ENCODE measurements at regions not wholly inside any gene's neighbourhood (a gene's known extent, or its start where the extent isn't known, plus 50 kb on each side); places are given as distances from the start of the nearest gene placed in this dataset.

DNA sequence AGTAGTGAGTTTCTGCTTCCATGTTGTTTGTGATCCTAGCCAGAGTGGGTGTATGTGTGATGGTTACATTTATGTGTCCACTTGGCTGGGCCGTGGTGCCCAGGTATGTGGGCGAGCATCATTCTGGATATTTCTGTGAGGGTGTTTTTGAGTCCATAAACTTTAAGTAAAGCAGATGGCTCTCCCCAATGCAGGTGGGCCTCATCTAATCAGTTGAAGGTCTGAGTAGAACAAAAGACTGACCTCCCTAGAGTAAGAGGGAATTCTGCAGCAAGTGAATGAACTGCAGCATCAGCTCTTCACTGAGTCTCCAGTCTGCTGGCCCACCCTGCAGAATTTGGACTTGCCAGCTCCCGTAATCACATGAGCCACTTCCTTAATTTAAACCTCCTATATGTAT, 571.9 kb downstream of the ACTR3B start:
- H3K27me3 ChIP-seq (ENCODE audit: insufficient read depth, low read length): no peaks in the 10 kb centered on the region
- no peaks in the 10 kb centered on the region for H3K36me3 ChIP-seq (ENCODE audit: insufficient read depth, low read length)
- H2AFZ ChIP-seq (ENCODE audit: low read depth, low read length): no peak overlapping the region
- no peak overlapping the region for H3K4me3 ChIP-seq (ENCODE audit: low read length)
- H3K4me1 ChIP-seq (ENCODE audit: insufficient read depth, low read length): no peaks in the 10 kb centered on the region
- no peaks in the 10 kb centered on the region for H3K9me3 ChIP-seq (ENCODE audit: low read length)

DNA sequence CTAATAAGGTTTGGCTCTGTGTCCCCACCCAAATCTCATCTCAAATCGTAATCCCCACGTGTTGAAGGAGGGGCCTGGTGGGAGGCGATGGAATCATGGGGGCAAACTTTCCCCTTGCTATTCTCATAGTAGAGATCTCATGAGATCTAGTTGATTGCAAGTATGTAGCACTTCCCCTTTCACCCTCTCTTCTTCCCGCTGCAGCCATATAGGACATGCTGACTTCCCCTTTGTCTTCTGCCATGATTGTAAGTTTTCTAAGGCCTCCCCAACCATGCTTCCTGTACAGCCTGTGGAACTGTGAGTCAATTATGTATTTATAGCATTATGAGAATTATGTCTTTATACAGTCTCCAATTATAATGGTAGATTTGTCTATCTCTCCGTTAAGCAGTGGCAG, 594.5 kb downstream of the ACTR3B start:
- no peaks in the 10 kb centered on the region for H3K36me3 ChIP-seq (ENCODE audit: insufficient read depth, low read length)
- H3K27me3 ChIP-seq (ENCODE audit: insufficient read depth, low read length): no peaks in the 10 kb centered on the region
- no peaks in the 10 kb centered on the region for H3K9me3 ChIP-seq (ENCODE audit: low read length)
- H2AFZ ChIP-seq (ENCODE audit: low read depth, low read length): no peak overlapping the region
- no peak overlapping the region for H3K4me3 ChIP-seq (ENCODE audit: low read length)
- H3K4me1 ChIP-seq (ENCODE audit: insufficient read depth, low read length): no peaks in the 10 kb centered on the region

DNA sequence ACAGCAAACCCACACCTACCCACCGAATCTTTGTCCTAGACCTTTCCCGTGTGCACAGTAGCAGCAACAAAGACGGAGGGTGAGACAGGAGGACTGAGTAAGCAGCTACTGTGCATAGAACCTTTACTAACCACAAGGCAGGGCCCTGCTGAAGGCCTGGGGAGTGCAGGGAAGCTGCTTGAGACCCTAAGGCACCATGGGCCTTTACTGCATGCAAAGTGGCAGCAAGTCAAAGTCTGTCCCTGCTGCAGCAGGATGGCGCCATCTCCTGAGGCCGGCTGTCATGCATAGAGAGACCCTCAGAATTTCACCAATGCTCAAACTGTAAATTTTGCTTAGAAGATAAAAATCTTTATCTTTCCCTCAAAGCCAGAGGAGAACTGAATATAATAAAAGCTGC, 610.5 kb downstream of the ACTR3B start:
- Histone ChIP-seq H3K9me3 (ENCODE audit: low read length) (no peaks in the 10 kb centered on the region), H3K4me3 (ENCODE audit: low read length) (no peak overlapping the region), H3K4me1 (ENCODE audit: insufficient read depth, low read length) (no peaks in the 10 kb centered on the region), H2AFZ (ENCODE audit: low read depth, low read length) (no peak overlapping the region), H3K36me3 (ENCODE audit: insufficient read depth, low read length) (no peaks in the 10 kb centered on the region), H3K27me3 (ENCODE audit: insufficient read depth, low read length) (no peaks in the 10 kb centered on the region)

DNA sequence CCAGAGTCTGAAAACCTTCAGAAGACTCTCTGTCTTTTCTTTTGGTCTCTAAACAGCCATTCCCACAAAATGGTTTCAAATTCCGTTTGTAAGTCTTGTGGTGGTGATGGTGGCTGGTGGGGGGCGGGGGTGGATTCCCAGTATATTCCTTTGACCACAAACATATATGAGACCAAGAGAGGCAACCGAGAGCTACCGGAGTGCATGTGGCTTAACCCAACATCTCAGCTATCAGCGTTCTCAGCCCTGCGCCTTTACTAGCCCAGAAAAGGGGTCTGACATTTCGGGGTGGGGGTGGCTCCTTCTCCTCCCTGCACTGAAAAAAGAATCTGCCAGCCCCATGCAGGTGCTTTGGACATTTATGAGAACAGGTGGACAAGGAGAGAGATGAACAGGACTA, 621.1 kb downstream of the ACTR3B start:
- Histone ChIP-seq H2AFZ (ENCODE audit: low read depth, low read length) (no peak overlapping the region), H3K27me3 (ENCODE audit: insufficient read depth, low read length) (peaks cover 6% of the 10 kb centered on the region), H3K4me1 (ENCODE audit: insufficient read depth, low read length) (no peaks in the 10 kb centered on the region), H3K36me3 (ENCODE audit: insufficient read depth, low read length) (no peaks in the 10 kb centered on the region), H3K4me3 (ENCODE audit: low read length) (no peak overlapping the region), H3K9me3 (ENCODE audit: low read length) (no peaks in the 10 kb centered on the region)

DNA sequence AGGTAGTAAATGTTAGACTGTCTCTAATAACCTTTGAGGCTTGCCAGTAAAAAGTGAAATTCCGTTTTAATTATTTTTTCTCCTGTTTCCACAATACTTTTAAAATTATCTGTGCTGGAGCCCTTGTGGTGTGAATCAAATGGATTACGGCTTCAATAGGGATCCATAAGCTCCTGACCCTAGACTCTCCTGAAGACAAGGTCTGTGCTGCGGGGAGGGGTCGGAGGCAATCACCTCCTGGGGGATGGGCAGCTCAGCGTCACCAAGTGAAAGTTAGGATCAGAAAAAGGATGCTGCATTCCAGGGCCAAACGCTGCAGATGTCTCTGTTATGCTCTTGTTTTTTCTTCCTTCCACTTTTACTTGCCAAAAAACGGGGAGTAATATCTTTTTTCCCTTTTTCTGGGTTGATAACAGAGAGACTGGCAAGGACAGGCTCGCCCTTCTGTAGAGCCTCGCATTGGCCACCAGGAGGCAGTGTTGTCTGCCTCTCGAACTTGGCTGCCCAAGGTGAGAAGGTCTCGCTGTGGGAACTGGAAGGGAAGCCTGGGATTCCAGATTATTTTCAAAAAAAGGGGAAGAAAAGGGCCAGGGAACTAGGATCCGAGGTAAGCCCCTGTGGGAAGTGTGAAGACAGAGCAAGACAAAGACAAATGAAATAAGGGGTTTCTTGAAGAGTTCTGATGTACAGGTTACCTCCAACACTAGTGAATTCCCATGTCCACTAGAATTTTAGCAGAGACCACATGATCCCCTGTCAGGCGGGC, 621.9 kb downstream of the ACTR3B start:
- peaks cover 6% of the 10 kb centered on the region for H3K27me3 ChIP-seq (ENCODE audit: insufficient read depth, low read length)
- H3K36me3 ChIP-seq (ENCODE audit: insufficient read depth, low read length): no peaks in the 10 kb centered on the region
- H3K9me3 ChIP-seq (ENCODE audit: low read length): no peaks in the 10 kb centered on the region
- no peak overlapping the region for H3K4me3 ChIP-seq (ENCODE audit: low read length)
- no peak overlapping the region for H2AFZ ChIP-seq (ENCODE audit: low read depth, low read length)
- H3K4me1 ChIP-seq (ENCODE audit: insufficient read depth, low read length): no peaks in the 10 kb centered on the region

DNA sequence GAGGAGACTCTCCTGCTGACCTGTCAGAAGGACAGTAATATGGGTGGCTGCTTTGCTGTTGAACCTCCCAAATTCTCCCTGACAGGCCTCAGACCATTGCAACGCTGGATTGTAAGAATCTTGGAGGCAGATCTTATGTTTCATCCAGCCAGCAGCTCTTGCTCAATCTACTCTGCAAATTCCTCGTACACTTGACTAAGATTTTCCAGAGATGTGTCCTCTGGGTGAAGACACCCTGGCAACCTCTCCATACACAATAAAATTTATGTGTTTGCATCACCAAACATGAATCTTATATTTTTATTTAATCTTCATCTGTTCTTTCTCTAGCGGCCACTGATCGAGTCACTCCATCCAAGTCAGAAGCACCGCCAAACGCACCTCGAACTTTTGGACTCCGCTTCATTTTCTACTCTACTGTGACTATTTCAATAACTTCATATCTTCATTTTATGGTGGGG, 623.1 kb downstream of the ACTR3B start:
- Histone ChIP-seq H3K36me3 (ENCODE audit: insufficient read depth, low read length) (no peaks in the 10 kb centered on the region), H2AFZ (ENCODE audit: low read depth, low read length) (no peak overlapping the region), H3K4me3 (ENCODE audit: low read length) (no peak overlapping the region), H3K9me3 (ENCODE audit: low read length) (no peaks in the 10 kb centered on the region), H3K4me1 (ENCODE audit: insufficient read depth, low read length) (no peaks in the 10 kb centered on the region), H3K27me3 (ENCODE audit: insufficient read depth, low read length) (peaks cover 6% of the 10 kb centered on the region)

DNA sequence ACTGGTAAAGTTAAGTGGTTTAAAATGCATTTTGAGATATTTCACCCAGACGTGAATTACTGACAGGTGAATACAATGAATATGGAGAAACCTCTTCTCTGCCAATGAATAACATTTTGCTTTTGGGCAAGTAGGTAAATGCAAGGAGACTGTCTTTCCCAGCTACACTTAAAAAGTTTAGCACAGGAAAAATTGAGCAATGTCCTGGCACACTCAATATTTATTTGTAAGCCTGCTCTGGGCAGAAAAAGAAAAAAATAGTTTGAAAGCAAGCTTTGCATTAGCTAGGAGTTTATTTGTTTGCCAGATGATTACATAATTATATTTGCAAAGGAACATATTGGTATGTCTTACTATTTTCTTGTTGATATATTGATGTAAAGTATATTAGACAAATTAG, 624.2 kb downstream of the ACTR3B start:
- Histone ChIP-seq H2AFZ (ENCODE audit: low read depth, low read length) (no peak overlapping the region), H3K27me3 (ENCODE audit: insufficient read depth, low read length) (peaks cover 6% of the 10 kb centered on the region), H3K4me3 (ENCODE audit: low read length) (no peak overlapping the region), H3K4me1 (ENCODE audit: insufficient read depth, low read length) (no peaks in the 10 kb centered on the region), H3K36me3 (ENCODE audit: insufficient read depth, low read length) (no peaks in the 10 kb centered on the region), H3K9me3 (ENCODE audit: low read length) (no peaks in the 10 kb centered on the region)

DNA sequence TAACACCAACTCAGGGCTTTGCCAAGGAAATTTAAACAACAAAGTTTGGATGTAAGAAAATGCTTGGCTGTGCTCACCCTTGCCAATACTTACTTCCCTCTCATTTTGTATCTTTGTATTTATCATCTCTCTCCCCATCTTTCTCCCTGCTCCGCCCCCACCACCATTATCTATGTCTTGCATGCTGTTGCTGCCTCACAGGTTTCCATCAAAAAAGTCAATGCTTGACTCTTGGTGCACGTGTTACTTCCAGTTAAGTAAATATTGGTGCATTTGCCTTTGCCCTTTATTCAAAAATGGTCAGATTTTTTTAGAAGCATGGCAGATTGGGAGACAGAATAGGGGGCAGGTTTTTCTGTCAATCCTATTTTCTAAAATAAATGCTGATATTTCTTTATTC, 626.0 kb downstream of the ACTR3B start:
- H3K4me3 ChIP-seq (ENCODE audit: low read length): no peak overlapping the region
- no peaks in the 10 kb centered on the region for H3K9me3 ChIP-seq (ENCODE audit: low read length)
- no peak overlapping the region for H2AFZ ChIP-seq (ENCODE audit: low read depth, low read length)
- no peaks in the 10 kb centered on the region for H3K36me3 ChIP-seq (ENCODE audit: insufficient read depth, low read length)
- no peaks in the 10 kb centered on the region for H3K4me1 ChIP-seq (ENCODE audit: insufficient read depth, low read length)
- H3K27me3 ChIP-seq (ENCODE audit: insufficient read depth, low read length): no peaks in the 10 kb centered on the region

DNA sequence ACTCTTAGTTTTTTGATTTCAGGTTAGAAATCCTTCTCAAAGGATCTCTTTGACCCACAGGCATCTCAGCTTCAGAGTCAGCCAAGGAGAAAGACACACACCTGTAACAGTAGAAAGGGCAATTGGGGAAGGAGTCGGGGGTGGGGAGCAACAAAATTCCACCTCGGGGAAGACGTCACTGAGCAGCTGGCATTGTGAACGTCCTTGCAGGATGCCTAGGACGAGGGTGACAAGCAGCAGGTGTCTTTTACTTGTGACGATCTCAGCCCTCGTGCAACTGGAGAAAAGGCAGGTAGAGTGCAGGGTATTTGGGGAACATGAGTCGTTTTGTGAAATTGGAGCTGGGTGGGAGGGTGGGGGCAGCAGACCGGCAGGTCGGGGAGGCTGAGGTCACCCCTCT, 627.0 kb downstream of the ACTR3B start:
- no peak overlapping the region for H3K4me3 ChIP-seq (ENCODE audit: low read length)
- H2AFZ ChIP-seq (ENCODE audit: low read depth, low read length): no peak overlapping the region
- H3K27me3 ChIP-seq (ENCODE audit: insufficient read depth, low read length): no peaks in the 10 kb centered on the region
- no peaks in the 10 kb centered on the region for H3K4me1 ChIP-seq (ENCODE audit: insufficient read depth, low read length)
- H3K9me3 ChIP-seq (ENCODE audit: low read length): no peaks in the 10 kb centered on the region
- H3K36me3 ChIP-seq (ENCODE audit: insufficient read depth, low read length): no peaks in the 10 kb centered on the region

DNA sequence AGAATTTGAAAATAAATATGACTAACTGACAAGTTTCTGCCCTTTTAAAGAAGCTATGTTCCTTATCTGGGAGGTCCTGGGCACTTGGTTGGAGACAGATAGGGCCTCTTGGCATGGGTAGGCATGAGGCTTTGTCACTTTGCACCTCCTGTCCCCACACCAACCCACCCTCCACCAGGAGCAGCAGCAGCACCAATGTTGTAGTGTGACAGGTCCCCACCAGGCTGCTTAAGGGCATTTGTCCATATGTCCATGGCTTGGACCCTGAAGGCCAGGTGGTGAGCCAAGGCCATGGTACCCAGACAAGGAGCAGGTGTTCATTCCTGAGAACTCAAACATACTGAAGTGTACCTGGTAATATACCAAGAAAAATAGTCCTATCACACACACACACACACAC, 629.1 kb downstream of the ACTR3B start:
- Histone ChIP-seq H3K27me3 (ENCODE audit: insufficient read depth, low read length) (no peaks in the 10 kb centered on the region), H3K4me3 (ENCODE audit: low read length) (no peak overlapping the region), H3K36me3 (ENCODE audit: insufficient read depth, low read length) (no peaks in the 10 kb centered on the region), H3K4me1 (ENCODE audit: insufficient read depth, low read length) (no peaks in the 10 kb centered on the region), H2AFZ (ENCODE audit: low read depth, low read length) (no peak overlapping the region), H3K9me3 (ENCODE audit: low read length) (no peaks in the 10 kb centered on the region)

DNA sequence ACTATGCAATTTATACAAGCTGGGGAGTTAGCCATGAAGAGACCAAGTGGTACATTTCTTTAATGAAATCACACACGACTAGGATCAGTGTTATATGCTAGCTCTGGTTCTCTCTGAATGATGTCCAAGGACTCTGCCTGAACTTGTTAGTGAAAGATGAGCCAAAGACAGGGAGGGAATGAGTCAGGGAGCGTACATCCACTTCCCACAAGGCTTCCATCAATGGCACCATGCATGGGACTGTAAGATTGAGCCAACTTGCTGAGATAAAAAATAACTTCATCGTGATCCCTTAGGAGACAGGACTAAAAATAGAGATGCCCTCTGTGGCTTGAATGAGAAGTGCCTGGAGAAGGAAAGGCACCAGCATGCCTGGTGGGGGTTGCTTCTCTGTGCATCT, 629.7 kb downstream of the ACTR3B start:
- H2AFZ ChIP-seq (ENCODE audit: low read depth, low read length): no peak overlapping the region

DNA sequence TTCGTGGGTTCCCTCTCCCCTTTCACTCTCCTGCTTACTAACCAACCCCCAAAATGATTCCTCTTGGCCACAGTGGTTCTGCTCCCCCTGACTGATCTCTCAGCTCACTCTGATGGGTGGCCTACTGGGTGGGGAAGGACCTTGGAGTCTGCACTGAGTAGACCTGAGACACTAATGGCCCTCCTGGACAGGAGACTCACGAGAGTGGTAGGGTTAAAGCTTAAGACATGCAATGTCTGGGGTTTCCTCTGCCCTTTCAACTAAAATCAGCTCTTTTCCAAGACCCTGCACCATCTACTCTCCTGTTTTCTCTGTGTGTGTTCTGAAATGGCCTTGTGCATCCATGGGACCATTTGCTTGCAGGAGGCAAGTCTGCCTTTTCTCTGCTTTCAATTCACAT, 631.4 kb downstream of the ACTR3B start:
- no peaks in the 10 kb centered on the region for H3K4me1 ChIP-seq (ENCODE audit: insufficient read depth, low read length)
- H2AFZ ChIP-seq (ENCODE audit: low read depth, low read length): no peak overlapping the region
- no peaks in the 10 kb centered on the region for H3K9me3 ChIP-seq (ENCODE audit: low read length)
- H3K36me3 ChIP-seq (ENCODE audit: insufficient read depth, low read length): no peaks in the 10 kb centered on the region
- H3K4me3 ChIP-seq (ENCODE audit: low read length): no peak overlapping the region
- no peaks in the 10 kb centered on the region for H3K27me3 ChIP-seq (ENCODE audit: insufficient read depth, low read length)

More for the DNA sequence above, 629.7 kb downstream of the ACTR3B start:
- no peaks in the 10 kb centered on the region for H3K27me3 ChIP-seq (ENCODE audit: insufficient read depth, low read length)
- no peaks in the 10 kb centered on the region for H3K4me1 ChIP-seq (ENCODE audit: insufficient read depth, low read length)
- H3K9me3 ChIP-seq (ENCODE audit: low read length): no peaks in the 10 kb centered on the region
- H3K4me3 ChIP-seq (ENCODE audit: low read length): no peak overlapping the region
- H3K36me3 ChIP-seq (ENCODE audit: insufficient read depth, low read length): no peaks in the 10 kb centered on the region

DNA sequence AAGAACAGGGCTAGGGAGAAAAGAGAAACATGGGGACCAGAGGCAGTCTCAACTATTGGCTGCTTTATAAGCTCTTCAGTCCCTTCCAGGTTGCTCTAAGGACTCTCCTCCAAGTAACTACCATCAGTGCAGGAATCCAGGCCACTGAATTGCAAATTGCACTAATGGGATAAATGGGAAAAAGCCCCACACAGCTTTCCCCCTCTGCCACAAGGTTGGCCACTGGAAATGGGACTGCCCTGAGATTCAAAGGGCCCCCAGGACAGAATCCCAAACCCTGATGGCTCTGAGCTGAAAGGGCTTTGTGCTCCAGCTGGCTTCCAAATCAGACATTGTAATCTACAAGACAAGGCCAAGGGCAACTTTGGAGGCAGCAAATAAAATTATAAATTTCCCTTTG, 633.2 kb downstream of the ACTR3B start:
- no peak overlapping the region for H2AFZ ChIP-seq (ENCODE audit: low read depth, low read length)
- H3K9me3 ChIP-seq (ENCODE audit: low read length): no peaks in the 10 kb centered on the region
- no peaks in the 10 kb centered on the region for H3K4me1 ChIP-seq (ENCODE audit: insufficient read depth, low read length)
- no peaks in the 10 kb centered on the region for H3K36me3 ChIP-seq (ENCODE audit: insufficient read depth, low read length)
- H3K4me3 ChIP-seq (ENCODE audit: low read length): no peak overlapping the region
- no peaks in the 10 kb centered on the region for H3K27me3 ChIP-seq (ENCODE audit: insufficient read depth, low read length)

DNA sequence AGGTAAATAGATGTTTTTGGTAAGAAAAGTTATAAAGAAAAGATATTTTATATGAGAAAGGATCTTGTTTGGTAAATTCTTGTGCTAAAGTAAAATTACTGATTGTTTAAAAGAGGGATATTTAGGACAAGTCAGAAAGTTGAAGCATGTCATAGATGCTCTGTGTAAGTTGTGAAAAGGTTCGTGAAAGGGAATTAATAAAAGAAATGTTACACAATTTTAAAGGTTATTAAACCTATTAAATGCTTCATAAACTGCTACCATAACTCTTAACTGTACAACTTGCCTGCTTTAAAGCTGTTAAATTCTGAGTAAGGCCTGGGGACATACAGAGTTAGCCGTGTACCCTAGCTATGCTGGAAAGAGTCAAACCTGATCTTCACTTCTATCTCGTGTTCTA, 634.1 kb downstream of the ACTR3B start:
- Histone ChIP-seq H2AFZ (ENCODE audit: low read depth, low read length) (no peak overlapping the region), H3K36me3 (ENCODE audit: insufficient read depth, low read length) (no peaks in the 10 kb centered on the region), H3K4me1 (ENCODE audit: insufficient read depth, low read length) (no peaks in the 10 kb centered on the region), H3K9me3 (ENCODE audit: low read length) (no peaks in the 10 kb centered on the region), H3K4me3 (ENCODE audit: low read length) (no peak overlapping the region), H3K27me3 (ENCODE audit: insufficient read depth, low read length) (no peaks in the 10 kb centered on the region)

Measured in neuron (in vitro differentiated cells).